ENCODE measurements at regions not wholly inside any gene's neighbourhood (a gene's known extent, or its start where the extent isn't known, plus 50 kb on each side); places are given as distances from the start of the nearest gene placed in this dataset.
"Not testable (repeated sequence)": the region's sequence is repeated elsewhere in the genome, so short reads cannot be mapped to it uniquely, and the experiment has no call there.

- not testable (repeated sequence) for H3K4me3 ChIP-seq (ENCODE audit: low read length in 2 of 2); H3K18ac ChIP-seq (ENCODE audit: low read length); H2AK5ac ChIP-seq (ENCODE audit: low read depth, low read length); H2BK120ac ChIP-seq (ENCODE audit: low read depth, low read length); H3K27me3 ChIP-seq (ENCODE audit: control insufficient read depth in 3 of 3, insufficient read depth in 3 of 3, low read depth in 1 of 3, low read length in 3 of 3); H2BK5ac ChIP-seq (ENCODE audit: low read length); H3K4ac ChIP-seq (ENCODE audit: low read length); H3K4me2 ChIP-seq (ENCODE audit: insufficient read depth, low read length, poor library complexity, severe bottlenecking); H3K79me1 ChIP-seq (ENCODE audit: low read depth, low read length); H4K8ac ChIP-seq (ENCODE audit: low read depth, low read length); H2AFZ ChIP-seq (ENCODE audit: low read length); H3K4me1 ChIP-seq (ENCODE audit: control insufficient read depth in 2 of 2, insufficient read depth in 1 of 2, low read depth in 1 of 2, low read length in 2 of 2); H3K9me3 ChIP-seq (replicated peaks in 1 of 2; ENCODE audit: control insufficient read depth in 2 of 2, insufficient read depth in 1 of 2, low read depth in 1 of 2, low read length in 2 of 2); H2BK12ac ChIP-seq (ENCODE audit: low read length); H3K36me3 ChIP-seq (replicated peaks in 1 of 2; ENCODE audit: control insufficient read depth in 2 of 2, insufficient read depth in 2 of 2, low read length in 2 of 2); H2BK15ac ChIP-seq (ENCODE audit: low read length); H3K23ac ChIP-seq (ENCODE audit: low read depth, low read length, poor library complexity); H4K91ac ChIP-seq (ENCODE audit: low read depth, low read length, poor library complexity); H3K9ac ChIP-seq (ENCODE audit: low read depth, low read length, poor library complexity); H3K27ac ChIP-seq (replicated peaks; ENCODE audit: low read length); H3K14ac ChIP-seq (ENCODE audit: low read length)
- peak; percentile 1 for DNase-seq (ENCODE audit: low spot score)
- WGBS, 2 donors (ENCODE audit: extremely low coverage in 2 of 2, insufficient read length in 2 of 2, insufficient replicate concordance in 1 of 2): no CpG with 5 or more reads among the region's 14 CpGs
These were observed 97.5 kb upstream of the FAM90A26 start for GRCh38 chr4:9072521-9073220.

GRCh38 chr4:9067923-9068322 lies 102.3 kb upstream of the FAM90A26 start:
- H2BK5ac ChIP-seq (ENCODE audit: low read length); H3K9ac ChIP-seq (ENCODE audit: low read depth, low read length, poor library complexity); H3K36me3 ChIP-seq (replicated peaks in 1 of 2; ENCODE audit: control insufficient read depth in 2 of 2, insufficient read depth in 2 of 2, low read length in 2 of 2); H2BK120ac ChIP-seq (ENCODE audit: low read depth, low read length); H3K4me3 ChIP-seq (ENCODE audit: low read length in 2 of 2); H3K4me1 ChIP-seq (ENCODE audit: control insufficient read depth in 2 of 2, insufficient read depth in 1 of 2, low read depth in 1 of 2, low read length in 2 of 2); H3K79me1 ChIP-seq (ENCODE audit: low read depth, low read length); H3K27ac ChIP-seq (replicated peaks; ENCODE audit: low read length); H2BK12ac ChIP-seq (ENCODE audit: low read length); H3K23ac ChIP-seq (ENCODE audit: low read depth, low read length, poor library complexity); H3K14ac ChIP-seq (ENCODE audit: low read length); H2AK5ac ChIP-seq (ENCODE audit: low read depth, low read length); H4K8ac ChIP-seq (ENCODE audit: low read depth, low read length); H3K9me3 ChIP-seq (replicated peaks in 1 of 2; ENCODE audit: control insufficient read depth in 2 of 2, insufficient read depth in 1 of 2, low read depth in 1 of 2, low read length in 2 of 2); H3K4ac ChIP-seq (ENCODE audit: low read length); H2BK15ac ChIP-seq (ENCODE audit: low read length); H3K27me3 ChIP-seq (ENCODE audit: control insufficient read depth in 3 of 3, insufficient read depth in 3 of 3, low read depth in 1 of 3, low read length in 3 of 3); H3K18ac ChIP-seq (ENCODE audit: low read length); DNase-seq (ENCODE audit: low spot score); H3K4me2 ChIP-seq (ENCODE audit: insufficient read depth, low read length, poor library complexity, severe bottlenecking); H4K91ac ChIP-seq (ENCODE audit: low read depth, low read length, poor library complexity); H2AFZ ChIP-seq (ENCODE audit: low read length): not testable (repeated sequence)
- no CpG with 5 or more reads among the region's 2 CpGs for WGBS, 2 donors (ENCODE audit: extremely low coverage in 2 of 2, insufficient read length in 2 of 2, insufficient replicate concordance in 1 of 2)

- not testable (repeated sequence) for H2BK12ac ChIP-seq (ENCODE audit: low read length); H3K23ac ChIP-seq (ENCODE audit: low read depth, low read length, poor library complexity); H2BK5ac ChIP-seq (ENCODE audit: low read length); DNase-seq (ENCODE audit: low spot score); H3K4me2 ChIP-seq (ENCODE audit: insufficient read depth, low read length, poor library complexity, severe bottlenecking); H3K4me1 ChIP-seq (ENCODE audit: control insufficient read depth in 2 of 2, insufficient read depth in 1 of 2, low read depth in 1 of 2, low read length in 2 of 2); H3K27ac ChIP-seq (replicated peaks; ENCODE audit: low read length); H3K14ac ChIP-seq (ENCODE audit: low read length); H2BK15ac ChIP-seq (ENCODE audit: low read length); H3K18ac ChIP-seq (ENCODE audit: low read length); H3K4ac ChIP-seq (ENCODE audit: low read length); H3K9me3 ChIP-seq (replicated peaks in 1 of 2; ENCODE audit: control insufficient read depth in 2 of 2, insufficient read depth in 1 of 2, low read depth in 1 of 2, low read length in 2 of 2); H2AFZ ChIP-seq (ENCODE audit: low read length); H3K79me1 ChIP-seq (ENCODE audit: low read depth, low read length); H2AK5ac ChIP-seq (ENCODE audit: low read depth, low read length); H3K4me3 ChIP-seq (ENCODE audit: low read length in 2 of 2); H3K9ac ChIP-seq (ENCODE audit: low read depth, low read length, poor library complexity); H2BK120ac ChIP-seq (ENCODE audit: low read depth, low read length); H4K91ac ChIP-seq (ENCODE audit: low read depth, low read length, poor library complexity); H3K36me3 ChIP-seq (replicated peaks in 1 of 2; ENCODE audit: control insufficient read depth in 2 of 2, insufficient read depth in 2 of 2, low read length in 2 of 2); H3K27me3 ChIP-seq (ENCODE audit: control insufficient read depth in 3 of 3, insufficient read depth in 3 of 3, low read depth in 1 of 3, low read length in 3 of 3); H4K8ac ChIP-seq (ENCODE audit: low read depth, low read length)
- WGBS, 2 donors (ENCODE audit: extremely low coverage in 2 of 2, insufficient read length in 2 of 2, insufficient replicate concordance in 1 of 2): no CpG with 5 or more reads among the region's 5 CpGs
These were observed 106.6 kb upstream of the FAM90A26 start for GRCh38 chr4:9063612-9064011.

- no CpG with 5 or more reads among the region's 3 CpGs for WGBS, 2 donors (ENCODE audit: extremely low coverage in 2 of 2, insufficient read length in 2 of 2, insufficient replicate concordance in 1 of 2)
- H3K4me3 ChIP-seq (ENCODE audit: low read length in 2 of 2); H2BK5ac ChIP-seq (ENCODE audit: low read length); H2BK120ac ChIP-seq (ENCODE audit: low read depth, low read length); H2BK15ac ChIP-seq (ENCODE audit: low read length); H3K9ac ChIP-seq (ENCODE audit: low read depth, low read length, poor library complexity); H3K18ac ChIP-seq (ENCODE audit: low read length); H4K91ac ChIP-seq (ENCODE audit: low read depth, low read length, poor library complexity); H3K4ac ChIP-seq (ENCODE audit: low read length); H2AK5ac ChIP-seq (ENCODE audit: low read depth, low read length); H3K9me3 ChIP-seq (replicated peaks in 1 of 2; ENCODE audit: control insufficient read depth in 2 of 2, insufficient read depth in 1 of 2, low read depth in 1 of 2, low read length in 2 of 2); H3K36me3 ChIP-seq (replicated peaks in 1 of 2; ENCODE audit: control insufficient read depth in 2 of 2, insufficient read depth in 2 of 2, low read length in 2 of 2); H2BK12ac ChIP-seq (ENCODE audit: low read length); H3K14ac ChIP-seq (ENCODE audit: low read length); H4K8ac ChIP-seq (ENCODE audit: low read depth, low read length); DNase-seq (ENCODE audit: low spot score); H3K23ac ChIP-seq (ENCODE audit: low read depth, low read length, poor library complexity); H3K4me2 ChIP-seq (ENCODE audit: insufficient read depth, low read length, poor library complexity, severe bottlenecking); H3K79me1 ChIP-seq (ENCODE audit: low read depth, low read length); H3K4me1 ChIP-seq (ENCODE audit: control insufficient read depth in 2 of 2, insufficient read depth in 1 of 2, low read depth in 1 of 2, low read length in 2 of 2); H3K27ac ChIP-seq (replicated peaks; ENCODE audit: low read length); H2AFZ ChIP-seq (ENCODE audit: low read length); H3K27me3 ChIP-seq (ENCODE audit: control insufficient read depth in 3 of 3, insufficient read depth in 3 of 3, low read depth in 1 of 3, low read length in 3 of 3): not testable (repeated sequence)
These were observed 145.3 kb upstream of the FAM90A26 start for GRCh38 chr4:9024866-9025265.
